ENCODE measurements at regions not wholly inside any gene's neighbourhood (a gene's known extent, or its start where the extent isn't known, plus 50 kb on each side); places are given as distances from the start of the nearest gene placed in this dataset.

DNA sequence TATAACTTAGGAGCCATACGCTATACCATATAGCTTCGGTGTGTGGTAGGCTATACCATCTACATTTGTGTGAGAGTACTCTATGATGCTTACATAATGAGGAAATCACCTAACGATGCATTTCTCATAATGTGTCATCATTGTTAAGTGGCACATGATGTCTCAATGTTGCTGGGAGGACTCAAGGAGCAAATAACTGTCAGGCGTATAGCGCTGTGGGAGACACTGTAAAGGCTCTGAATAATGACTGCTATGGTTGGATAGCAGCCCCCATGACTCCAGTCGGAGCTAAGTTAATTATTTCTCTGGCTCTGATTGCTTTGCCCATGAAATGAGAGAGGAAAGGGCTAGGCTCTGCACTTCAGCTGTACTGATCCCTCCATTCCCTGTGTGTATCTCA lies 197.2 kb downstream of the RGS9 start:
- no peak for DNase-seq
- Histone ChIP-seq H4K20me1 (ENCODE audit: insufficient read depth, low read length) (no peaks in the 10 kb centered on the region), H3K4me2 (ENCODE audit: insufficient read depth, low read length) (no peak overlapping the region)

DNA sequence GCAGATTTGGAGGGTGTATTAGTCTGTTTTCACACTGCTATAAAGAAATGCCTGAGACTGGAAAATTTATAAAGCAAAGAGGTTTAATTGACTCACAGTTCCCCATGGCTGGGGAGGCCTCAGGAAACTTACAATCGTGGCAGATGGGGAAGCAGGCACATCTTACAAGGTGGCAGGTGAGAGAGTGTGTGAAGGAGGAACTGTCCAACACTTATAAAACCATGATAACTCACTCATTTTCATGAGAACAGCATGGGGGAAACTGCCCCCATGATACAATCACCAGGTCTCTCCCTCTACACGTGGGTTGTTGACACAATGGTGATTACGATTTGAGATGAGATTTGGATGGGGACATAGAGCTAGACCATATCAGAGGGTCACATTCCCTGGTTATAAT lies 195.6 kb downstream of the RGS9 start:
- Histone ChIP-seq H3K27me3 (ENCODE audit: insufficient read depth, low read length, poor library complexity) (peaks cover 3% of the 10 kb centered on the region), H3K79me2 (ENCODE audit: insufficient read depth, low read length) (no peaks in the 10 kb centered on the region), H3K27ac (ENCODE audit: low read length) (no peak overlapping the region), H3K9ac (ENCODE audit: low read depth, low read length) (no peak overlapping the region), H3K36me3 (ENCODE audit: insufficient read depth, low read length) (no peaks in the 10 kb centered on the region), H4K20me1 (ENCODE audit: insufficient read depth, low read length) (no peaks in the 10 kb centered on the region), H3K4me3 (ENCODE audit: low read depth in 1 of 2, low read length in 2 of 2) (no peak overlapping the region), H3K9me3 (ENCODE audit: insufficient read depth, low read length, severe bottlenecking) (no peaks in the 10 kb centered on the region), H2AFZ (ENCODE audit: low read depth, low read length) (no peak overlapping the region), H3K4me2 (ENCODE audit: insufficient read depth, low read length) (no peak overlapping the region), H3K4me1 (ENCODE audit: insufficient read depth, low read length) (no peaks in the 10 kb centered on the region)
- TF ChIP-seq, protein P1, sequence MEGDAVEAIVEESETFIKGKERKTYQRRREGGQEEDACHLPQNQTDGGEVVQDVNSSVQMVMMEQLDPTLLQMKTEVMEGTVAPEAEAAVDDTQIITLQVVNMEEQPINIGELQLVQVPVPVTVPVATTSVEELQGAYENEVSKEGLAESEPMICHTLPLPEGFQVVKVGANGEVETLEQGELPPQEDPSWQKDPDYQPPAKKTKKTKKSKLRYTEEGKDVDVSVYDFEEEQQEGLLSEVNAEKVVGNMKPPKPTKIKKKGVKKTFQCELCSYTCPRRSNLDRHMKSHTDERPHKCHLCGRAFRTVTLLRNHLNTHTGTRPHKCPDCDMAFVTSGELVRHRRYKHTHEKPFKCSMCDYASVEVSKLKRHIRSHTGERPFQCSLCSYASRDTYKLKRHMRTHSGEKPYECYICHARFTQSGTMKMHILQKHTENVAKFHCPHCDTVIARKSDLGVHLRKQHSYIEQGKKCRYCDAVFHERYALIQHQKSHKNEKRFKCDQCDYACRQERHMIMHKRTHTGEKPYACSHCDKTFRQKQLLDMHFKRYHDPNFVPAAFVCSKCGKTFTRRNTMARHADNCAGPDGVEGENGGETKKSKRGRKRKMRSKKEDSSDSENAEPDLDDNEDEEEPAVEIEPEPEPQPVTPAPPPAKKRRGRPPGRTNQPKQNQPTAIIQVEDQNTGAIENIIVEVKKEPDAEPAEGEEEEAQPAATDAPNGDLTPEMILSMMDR (IDR thresholded peaks at IDR 0.05; ENCODE audit: borderline replicate concordance, extremely low read depth, low read length, poor library complexity, severe bottlenecking), result no peak
- TF ChIP-seq EZH2 (IDR thresholded peaks at IDR 0.05; ENCODE audit: borderline replicate concordance, low read depth, low read length, severe bottlenecking), result no peak
- ATAC-seq (ENCODE audit: insufficient read depth, low read depth), result no peak
- DNase-seq, result no peak

More for the DNA sequence above, 197.2 kb downstream of the RGS9 start:
- no peak for ATAC-seq (ENCODE audit: insufficient read depth, low read depth)
- H3K79me2 ChIP-seq (ENCODE audit: insufficient read depth, low read length), result no peaks in the 10 kb centered on the region
- no peak overlapping the region for H3K4me3 ChIP-seq (ENCODE audit: low read depth in 1 of 2, low read length in 2 of 2)
- no peak overlapping the region for H3K9ac ChIP-seq (ENCODE audit: low read depth, low read length)
- no peaks in the 10 kb centered on the region for H3K4me1 ChIP-seq (ENCODE audit: insufficient read depth, low read length)
- peaks cover 3% of the 10 kb centered on the region for H3K27me3 ChIP-seq (ENCODE audit: insufficient read depth, low read length, poor library complexity)
- no peaks in the 10 kb centered on the region for H3K36me3 ChIP-seq (ENCODE audit: insufficient read depth, low read length)
- TF ChIP-seq, protein P1 (IDR thresholded peaks at IDR 0.05; ENCODE audit: borderline replicate concordance, extremely low read depth, low read length, poor library complexity, severe bottlenecking), result no peak
- TF ChIP-seq EZH2 (IDR thresholded peaks at IDR 0.05; ENCODE audit: borderline replicate concordance, low read depth, low read length, severe bottlenecking), result no peak
- H3K9me3 ChIP-seq (ENCODE audit: insufficient read depth, low read length, severe bottlenecking), result no peaks in the 10 kb centered on the region
- H3K27ac ChIP-seq (ENCODE audit: low read length), result no peak overlapping the region
- H2AFZ ChIP-seq (ENCODE audit: low read depth, low read length), result no peak overlapping the region

DNA sequence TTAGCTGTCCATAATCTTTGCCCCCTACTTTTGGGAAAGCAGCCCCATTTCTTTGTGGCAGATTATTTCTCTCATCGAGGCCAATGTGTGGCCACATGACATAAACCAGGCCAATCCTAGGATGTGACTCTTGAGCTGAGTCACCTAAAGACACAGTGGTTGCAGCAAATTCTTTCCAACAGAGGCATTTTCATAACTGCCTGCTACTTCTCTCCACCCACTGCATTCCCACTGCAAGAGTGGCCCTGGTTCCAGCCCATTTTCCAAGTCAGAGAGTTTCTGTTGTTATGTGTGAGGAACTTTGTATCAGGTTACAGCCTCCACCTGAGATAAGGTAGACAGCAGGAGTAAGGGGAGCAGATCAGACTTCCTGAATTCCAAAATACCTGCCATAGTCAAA lies 195.2 kb downstream of the RGS9 start:
- Histone ChIP-seq H2AFZ (ENCODE audit: low read depth, low read length) (no peak overlapping the region), H3K36me3 (ENCODE audit: insufficient read depth, low read length) (no peaks in the 10 kb centered on the region), H3K27ac (ENCODE audit: low read length) (no peak overlapping the region), H3K4me2 (ENCODE audit: insufficient read depth, low read length) (no peak overlapping the region), H3K4me3 (ENCODE audit: low read depth in 1 of 2, low read length in 2 of 2) (no peak overlapping the region), H3K9me3 (ENCODE audit: insufficient read depth, low read length, severe bottlenecking) (no peaks in the 10 kb centered on the region), H3K9ac (ENCODE audit: low read depth, low read length) (no peak overlapping the region), H3K4me1 (ENCODE audit: insufficient read depth, low read length) (no peaks in the 10 kb centered on the region), H4K20me1 (ENCODE audit: insufficient read depth, low read length) (no peaks in the 10 kb centered on the region), H3K79me2 (ENCODE audit: insufficient read depth, low read length) (no peaks in the 10 kb centered on the region), H3K27me3 (ENCODE audit: insufficient read depth, low read length, poor library complexity) (peaks cover 3% of the 10 kb centered on the region)
- ATAC-seq (ENCODE audit: insufficient read depth, low read depth) (no peak), DNase-seq (no peak)
- TF ChIP-seq, protein P1 (IDR thresholded peaks at IDR 0.05; ENCODE audit: borderline replicate concordance, extremely low read depth, low read length, poor library complexity, severe bottlenecking), result no peak
- TF ChIP-seq EZH2 (IDR thresholded peaks at IDR 0.05; ENCODE audit: borderline replicate concordance, low read depth, low read length, severe bottlenecking), result no peak

DNA sequence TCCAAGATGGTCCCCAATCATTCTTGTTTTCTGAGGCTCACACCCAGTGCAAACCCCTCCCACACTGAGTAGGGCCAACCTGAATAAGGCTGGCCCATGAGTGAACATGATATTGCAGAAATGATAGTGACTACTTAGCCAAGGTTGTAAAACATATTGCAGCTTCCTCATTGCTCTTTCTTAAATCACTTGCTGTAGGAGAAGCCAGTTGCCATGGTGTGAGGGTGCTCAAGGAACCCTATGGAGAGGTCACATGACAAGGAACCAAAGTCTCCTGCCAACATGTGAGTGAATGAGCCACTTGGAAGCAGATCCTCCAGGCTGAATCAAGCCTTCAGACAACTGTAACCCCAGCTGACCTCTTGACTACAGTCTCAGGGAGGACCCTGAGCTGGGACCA lies 191.4 kb downstream of the RGS9 start:
- ATAC-seq (ENCODE audit: insufficient read depth, low read depth) (no peak), DNase-seq (no peak)
- TF ChIP-seq, protein P1 (IDR thresholded peaks at IDR 0.05; ENCODE audit: borderline replicate concordance, extremely low read depth, low read length, poor library complexity, severe bottlenecking), result no peak
- TF ChIP-seq EZH2 (IDR thresholded peaks at IDR 0.05; ENCODE audit: borderline replicate concordance, low read depth, low read length, severe bottlenecking), result no peak
- Histone ChIP-seq H3K4me2 (ENCODE audit: insufficient read depth, low read length) (no peak overlapping the region), H3K36me3 (ENCODE audit: insufficient read depth, low read length) (no peaks in the 10 kb centered on the region), H3K79me2 (ENCODE audit: insufficient read depth, low read length) (no peaks in the 10 kb centered on the region), H3K4me1 (ENCODE audit: insufficient read depth, low read length) (no peaks in the 10 kb centered on the region), H4K20me1 (ENCODE audit: insufficient read depth, low read length) (no peaks in the 10 kb centered on the region), H3K4me3 (ENCODE audit: low read depth in 1 of 2, low read length in 2 of 2) (no peak overlapping the region), H3K9me3 (ENCODE audit: insufficient read depth, low read length, severe bottlenecking) (no peaks in the 10 kb centered on the region), H3K9ac (ENCODE audit: low read depth, low read length) (no peak overlapping the region), H2AFZ (ENCODE audit: low read depth, low read length) (no peak overlapping the region), H3K27ac (ENCODE audit: low read length) (no peak overlapping the region), H3K27me3 (ENCODE audit: insufficient read depth, low read length, poor library complexity) (no peaks in the 10 kb centered on the region)

Measured in DND-41 (cell line).